HG02571 (cell line): ENCODE measurements at regions not wholly inside any gene's neighbourhood (a gene's known extent, or its start where the extent isn't known, plus 50 kb on each side); places are given as distances from the start of the nearest gene placed in this dataset.

Source experiments
- ATAC-seq: cut with Tn5 transposase; IDR thresholded peaks from one replicate; pipeline ENCODE4 v1.9.1; 2021; ENCODE audit warnings: mild to moderate bottlenecking, moderate library complexity; ENCODE audit not compliant: unreplicated experiment

- no peak for ATAC-seq
Measured at GRCh38 chr5:98624145-98624880, 149.2 kb upstream of the RGMB start.

- ATAC-seq = no peak
Measured at GRCh38 chr5:98627121-98627520, 146.3 kb upstream of the RGMB start.

- no peak for ATAC-seq
Measured at GRCh38 chr5:98630621-98631020, 142.8 kb upstream of the RGMB start.

- no peak for ATAC-seq
Measured at GRCh38 chr5:98631311-98632054, 142.0 kb upstream of the RGMB start.

GRCh38 chr5:98635656-98636055 is 137.8 kb upstream of the RGMB start:
- no peak for ATAC-seq

GRCh38 chr5:98637116-98637515 is 136.3 kb upstream of the RGMB start:
- no peak for ATAC-seq

- no peak for ATAC-seq
Measured at GRCh38 chr5:98637557-98637956, 135.9 kb upstream of the RGMB start.

GRCh38 chr5:98638111-98638510 is 135.4 kb upstream of the RGMB start:
- ATAC-seq = no peak

GRCh38 chr5:98638701-98639100 is 134.8 kb upstream of the RGMB start:
- ATAC-seq = no peak

GRCh38 chr5:98639274-98639673 is 134.2 kb upstream of the RGMB start:
- ATAC-seq = no peak

- ATAC-seq = no peak
Measured at GRCh38 chr5:98641671-98642070, 131.8 kb upstream of the RGMB start.

GRCh38 chr5:98643569-98643968 is 129.9 kb upstream of the RGMB start:
- ATAC-seq = no peak

- ATAC-seq = no peak
Measured at GRCh38 chr5:98651715-98652114, 121.7 kb upstream of the RGMB start.

- ATAC-seq = no peak
Measured at GRCh38 chr5:98656125-98656795, 117.2 kb upstream of the RGMB start.

- ATAC-seq = no peak
Measured at GRCh38 chr5:98656796-98657195, 116.7 kb upstream of the RGMB start.

GRCh38 chr5:98657559-98657958 is 115.9 kb upstream of the RGMB start:
- no peak for ATAC-seq

GRCh38 chr5:98663521-98663920 is 109.9 kb upstream of the RGMB start:
- no peak for ATAC-seq

- no peak for ATAC-seq
Measured at GRCh38 chr5:98664736-98665135, 108.7 kb upstream of the RGMB start.

GRCh38 chr5:98679963-98680362 is 93.5 kb upstream of the RGMB start:
- ATAC-seq = no peak

- ATAC-seq = no peak
Measured at GRCh38 chr5:98690002-98690401, 83.5 kb upstream of the RGMB start.

GRCh38 chr5:98694902-98695301 is 78.6 kb upstream of the RGMB start:
- ATAC-seq = no peak

- no peak for ATAC-seq
Measured at GRCh38 chr5:98698359-98698758, 75.1 kb upstream of the RGMB start.
